ENCODE measurements at regions not wholly inside any gene's neighbourhood (a gene's known extent, or its start where the extent isn't known, plus 50 kb on each side); places are given as distances from the start of the nearest gene placed in this dataset. TPM values are rescaled to one million over a fixed set of nuclear protein-coding genes. Genes with fewer than 3 reads are reported as not detected.

DNA sequence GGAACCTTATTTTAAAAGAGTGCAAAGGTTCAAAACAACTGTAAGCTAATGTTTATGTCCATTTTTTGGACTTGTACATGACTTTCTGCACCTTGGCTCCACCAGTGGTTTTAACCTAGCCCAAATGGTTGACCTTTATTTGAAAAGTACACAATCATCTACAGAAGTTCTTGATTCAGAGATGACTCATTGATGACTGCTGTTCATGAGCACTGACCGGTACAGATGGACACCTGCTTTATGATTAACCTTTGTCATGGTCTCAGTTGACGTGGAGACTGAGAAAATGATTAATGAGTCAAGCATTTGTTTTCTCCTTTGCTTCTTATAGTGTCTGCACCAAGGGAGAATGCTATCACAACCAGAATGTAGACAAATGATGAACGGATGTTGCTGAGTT lies 55.7 kb upstream of the PTER start:
- POLR2A ChIA-PET: no interaction called here
- TF ChIP-seq, protein P1, sequence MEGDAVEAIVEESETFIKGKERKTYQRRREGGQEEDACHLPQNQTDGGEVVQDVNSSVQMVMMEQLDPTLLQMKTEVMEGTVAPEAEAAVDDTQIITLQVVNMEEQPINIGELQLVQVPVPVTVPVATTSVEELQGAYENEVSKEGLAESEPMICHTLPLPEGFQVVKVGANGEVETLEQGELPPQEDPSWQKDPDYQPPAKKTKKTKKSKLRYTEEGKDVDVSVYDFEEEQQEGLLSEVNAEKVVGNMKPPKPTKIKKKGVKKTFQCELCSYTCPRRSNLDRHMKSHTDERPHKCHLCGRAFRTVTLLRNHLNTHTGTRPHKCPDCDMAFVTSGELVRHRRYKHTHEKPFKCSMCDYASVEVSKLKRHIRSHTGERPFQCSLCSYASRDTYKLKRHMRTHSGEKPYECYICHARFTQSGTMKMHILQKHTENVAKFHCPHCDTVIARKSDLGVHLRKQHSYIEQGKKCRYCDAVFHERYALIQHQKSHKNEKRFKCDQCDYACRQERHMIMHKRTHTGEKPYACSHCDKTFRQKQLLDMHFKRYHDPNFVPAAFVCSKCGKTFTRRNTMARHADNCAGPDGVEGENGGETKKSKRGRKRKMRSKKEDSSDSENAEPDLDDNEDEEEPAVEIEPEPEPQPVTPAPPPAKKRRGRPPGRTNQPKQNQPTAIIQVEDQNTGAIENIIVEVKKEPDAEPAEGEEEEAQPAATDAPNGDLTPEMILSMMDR (IDR thresholded peaks at IDR 0.05; ENCODE audit: low read depth, low read length): no peak
- Histone ChIP-seq H3K27ac (ENCODE audit: low read depth, low read length) (no peak overlapping the region), H3K4me3 (ENCODE audit: low read depth, low read length) (no peak overlapping the region), H3K27me3 (ENCODE audit: control insufficient read depth, insufficient read depth, low read length) (no peaks in the 10 kb centered on the region), H3K9me3 (ENCODE audit: control insufficient read depth, insufficient read depth, low read length) (peaks cover 5% of the 10 kb centered on the region; the same call in 1 of the 2 replicates)
- no peak for DNase-seq (ENCODE audit: low read depth, low spot score)
- CTCF ChIA-PET: no interaction called here

DNA sequence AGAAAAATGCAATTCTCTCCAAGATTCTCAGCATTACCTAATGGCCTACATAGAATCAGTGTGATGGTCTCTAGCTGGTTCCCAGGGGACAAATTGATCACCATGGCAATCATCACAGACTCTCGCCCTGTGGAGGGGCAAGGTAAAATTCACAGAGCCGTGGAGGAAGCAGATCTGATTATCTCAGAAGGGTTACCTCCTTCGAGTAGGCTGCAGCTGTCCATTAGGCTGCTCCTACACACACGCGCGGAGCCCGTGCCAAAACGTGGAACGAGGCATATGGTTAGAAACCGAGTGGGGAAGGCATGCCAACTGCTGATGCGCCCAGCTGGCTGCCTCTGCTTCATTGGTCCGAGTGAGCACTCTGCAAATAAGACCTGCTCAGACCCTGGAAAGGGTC lies 52.8 kb upstream of the PTER start:
- Histone ChIP-seq H3K27me3 (ENCODE audit: control insufficient read depth, insufficient read depth, low read length) (no peaks in the 10 kb centered on the region), H3K9me3 (ENCODE audit: control insufficient read depth, insufficient read depth, low read length) (no peaks in the 10 kb centered on the region; the same call in 1 of the 2 replicates), H3K4me3 (ENCODE audit: low read depth, low read length) (no peak overlapping the region), H3K27ac (ENCODE audit: low read depth, low read length) (no peak overlapping the region)
- CTCF ChIA-PET: no interaction called here
- TF ChIP-seq, protein P1 (IDR thresholded peaks at IDR 0.05; ENCODE audit: low read depth, low read length): no peak
- DNase-seq (ENCODE audit: low read depth, low spot score): no peak
- POLR2A ChIA-PET: no interaction called here

DNA sequence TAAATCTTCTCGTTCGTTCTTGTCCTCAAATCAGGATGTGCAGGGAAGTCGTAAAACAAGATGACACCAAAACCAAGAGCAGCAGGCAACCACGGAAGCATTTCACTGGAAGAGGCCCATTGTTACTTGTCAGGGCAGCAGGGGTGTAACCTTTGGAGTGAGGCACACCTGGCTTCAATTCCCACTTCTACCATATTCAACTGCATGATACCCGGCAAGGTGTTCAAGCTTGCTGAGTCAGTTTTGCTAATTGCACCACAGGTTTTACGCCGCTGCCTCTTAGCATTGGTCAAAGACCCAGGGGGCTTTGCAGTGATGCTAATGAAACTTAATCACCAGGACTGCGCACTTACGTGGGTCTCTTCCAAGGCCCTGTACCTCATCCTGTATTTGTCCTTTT lies 50.0 kb upstream of the PTER start:
- no peaks in the 10 kb centered on the region; the same call in 1 of the 2 replicates for H3K9me3 ChIP-seq (ENCODE audit: control insufficient read depth, insufficient read depth, low read length)
- no peaks in the 10 kb centered on the region for H3K27me3 ChIP-seq (ENCODE audit: control insufficient read depth, insufficient read depth, low read length)
- H3K27ac ChIP-seq (ENCODE audit: low read depth, low read length): no peak overlapping the region
- ChIA-PET CTCF (no interaction called here), POLR2A (no interaction called here)
- no peak overlapping the region for H3K4me3 ChIP-seq (ENCODE audit: low read depth, low read length)
- TF ChIP-seq, protein P1 (IDR thresholded peaks at IDR 0.05; ENCODE audit: low read depth, low read length): no peak
- no peak for DNase-seq (ENCODE audit: low read depth, low spot score)

Small RNAs in the stretch of these regions (small RNA-seq; reads per million reads assigned to genes)
- gene RF00322 (ENCODE audit: insufficient read length, low read depth): not detected
- not detected for gene RNU6-1075P (ENCODE audit: insufficient read length, low read depth)
